ENCODE measurements at regions not wholly inside any gene's neighbourhood (a gene's known extent, or its start where the extent isn't known, plus 50 kb on each side); places are given as distances from the start of the nearest gene placed in this dataset.
"Not testable (repeated sequence)": the region's sequence is repeated elsewhere in the genome, so short reads cannot be mapped to it uniquely, and the experiment has no call there.

DNA sequence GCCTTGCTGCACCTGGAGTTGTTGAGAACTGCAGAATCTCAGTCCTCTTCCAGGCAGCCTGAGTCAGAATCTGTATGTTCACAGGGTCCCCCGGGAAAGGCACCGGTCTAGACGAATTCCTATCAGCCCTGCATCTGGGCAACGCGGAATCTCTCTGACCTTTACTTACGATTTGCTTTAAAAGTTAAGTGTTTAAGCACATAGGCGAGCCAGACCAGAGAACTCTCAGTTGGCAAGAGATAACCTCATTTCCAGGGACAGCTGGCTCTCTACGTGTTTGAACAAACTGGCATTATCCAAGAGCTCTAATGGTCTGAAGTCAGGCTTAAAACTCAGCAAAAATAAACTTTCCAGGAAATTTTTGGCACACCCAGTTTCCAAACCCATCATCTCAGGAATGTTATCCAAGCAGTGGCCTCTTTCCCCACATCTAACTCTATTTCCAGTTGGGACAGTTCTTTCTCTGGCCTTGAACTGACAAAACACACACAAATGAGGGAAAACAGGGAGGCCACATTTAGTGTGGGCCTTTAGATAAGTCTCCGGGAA, 53.4 kb downstream of the HES1 start:
- H3K27me3 ChIP-seq (ENCODE audit: control insufficient read depth, insufficient read depth, low read length), result no peaks in the 10 kb centered on the region
- no peak overlapping the region for H3K27ac ChIP-seq (ENCODE audit: low read depth, low read length)
- no peak overlapping the region for H3K4me3 ChIP-seq (ENCODE audit: low read length)
- no peaks in the 10 kb centered on the region for H3K36me3 ChIP-seq (ENCODE audit: control insufficient read depth, insufficient read depth, low read length)
- no peaks in the 10 kb centered on the region for H3K4me1 ChIP-seq (ENCODE audit: control insufficient read depth, insufficient read depth, low read length)
- H3K9ac ChIP-seq (ENCODE audit: low read length), result no peak overlapping the region

DNA sequence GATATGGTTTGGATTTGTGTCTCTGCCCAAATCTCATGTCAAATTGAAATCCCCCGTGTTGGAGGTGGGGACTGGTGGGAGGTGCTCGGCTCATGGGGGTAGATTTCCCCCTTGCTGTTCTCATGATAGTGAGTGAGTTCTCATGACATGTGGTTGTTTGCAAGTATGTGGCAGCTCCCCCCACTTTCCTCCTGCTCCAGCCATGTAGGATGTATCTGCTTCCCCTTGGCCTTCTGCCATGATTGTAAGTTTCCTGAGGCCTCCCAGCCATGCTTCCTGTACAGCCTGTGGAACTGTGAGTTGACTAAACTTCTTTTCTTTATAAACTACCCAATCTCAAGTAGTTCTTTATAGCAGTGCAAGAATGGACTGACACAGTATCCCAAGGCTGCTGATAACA, 55.9 kb downstream of the HES1 start:
- not testable (repeated sequence) for H3K27ac ChIP-seq (ENCODE audit: low read depth, low read length); H3K27me3 ChIP-seq (ENCODE audit: control insufficient read depth, insufficient read depth, low read length); H3K9ac ChIP-seq (ENCODE audit: low read length); H3K36me3 ChIP-seq (ENCODE audit: control insufficient read depth, insufficient read depth, low read length); H3K4me1 ChIP-seq (ENCODE audit: control insufficient read depth, insufficient read depth, low read length); H3K4me3 ChIP-seq (ENCODE audit: low read length)

DNA sequence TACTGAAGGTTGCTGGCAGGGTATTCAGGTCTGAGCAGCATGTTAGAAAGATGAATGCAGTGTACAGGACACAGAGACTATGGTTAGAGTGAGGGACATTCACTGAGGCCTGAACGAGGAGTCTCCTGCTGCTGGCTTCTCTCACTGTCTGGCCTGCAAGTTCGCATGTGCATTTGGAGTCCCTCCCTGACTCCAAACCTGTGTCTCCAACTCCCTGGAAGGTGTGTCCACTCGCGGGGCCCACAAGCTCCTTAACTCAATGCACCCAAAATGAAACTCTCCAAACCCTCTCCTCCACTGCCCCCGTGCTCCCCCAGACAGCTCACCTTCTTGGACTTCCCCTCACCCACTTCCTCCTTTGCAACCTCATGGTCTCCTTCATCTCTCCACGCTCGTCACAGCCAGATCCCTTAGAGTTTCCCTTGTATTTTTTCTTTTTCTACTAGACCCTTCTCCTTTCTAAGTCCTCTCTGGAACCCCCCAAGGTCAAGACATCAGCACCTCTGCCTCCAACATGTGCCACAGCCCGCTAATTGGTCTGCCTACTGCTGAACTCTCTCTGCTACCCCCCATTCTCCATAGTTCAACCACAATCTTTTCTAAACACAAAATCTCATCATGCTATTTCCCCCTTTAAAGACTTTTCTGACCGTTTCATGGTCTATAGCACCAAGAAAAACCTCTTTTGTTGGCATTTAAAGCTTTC, 58.3 kb downstream of the HES1 start:
- Histone ChIP-seq H3K36me3 (ENCODE audit: control insufficient read depth, insufficient read depth, low read length) (no peaks in the 10 kb centered on the region), H3K9ac (ENCODE audit: low read length) (no peak overlapping the region), H3K27ac (ENCODE audit: low read depth, low read length) (no peak overlapping the region)

DNA sequence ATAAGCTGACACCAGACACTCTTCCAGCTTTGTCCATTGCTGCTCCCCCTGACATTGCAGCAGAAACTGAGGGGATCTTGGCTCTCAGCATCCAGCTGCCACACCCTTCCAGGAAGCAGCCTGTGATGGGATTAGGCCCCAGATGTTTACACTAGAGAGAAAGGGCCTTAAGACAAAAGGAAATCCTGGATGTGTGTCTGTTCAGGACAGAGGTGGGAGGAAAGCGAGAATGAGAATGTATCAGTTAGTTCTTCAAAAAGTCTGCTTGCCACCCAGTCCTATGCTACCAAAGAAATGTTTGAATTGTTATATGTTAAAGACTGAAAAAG, 58.8 kb downstream of the HES1 start:
- Histone ChIP-seq H3K4me1 (ENCODE audit: control insufficient read depth, insufficient read depth, low read length) (no peaks in the 10 kb centered on the region), H3K9ac (ENCODE audit: low read length) (no peak overlapping the region), H3K27me3 (ENCODE audit: control insufficient read depth, insufficient read depth, low read length) (no peaks in the 10 kb centered on the region), H3K27ac (ENCODE audit: low read depth, low read length) (no peak overlapping the region), H3K36me3 (ENCODE audit: control insufficient read depth, insufficient read depth, low read length) (no peaks in the 10 kb centered on the region), H3K4me3 (ENCODE audit: low read length) (no peak overlapping the region)

More for the DNA sequence above, 58.3 kb downstream of the HES1 start:
- Histone ChIP-seq H3K4me3 (ENCODE audit: low read length) (no peak overlapping the region), H3K4me1 (ENCODE audit: control insufficient read depth, insufficient read depth, low read length) (no peaks in the 10 kb centered on the region), H3K27me3 (ENCODE audit: control insufficient read depth, insufficient read depth, low read length) (no peaks in the 10 kb centered on the region)

DNA sequence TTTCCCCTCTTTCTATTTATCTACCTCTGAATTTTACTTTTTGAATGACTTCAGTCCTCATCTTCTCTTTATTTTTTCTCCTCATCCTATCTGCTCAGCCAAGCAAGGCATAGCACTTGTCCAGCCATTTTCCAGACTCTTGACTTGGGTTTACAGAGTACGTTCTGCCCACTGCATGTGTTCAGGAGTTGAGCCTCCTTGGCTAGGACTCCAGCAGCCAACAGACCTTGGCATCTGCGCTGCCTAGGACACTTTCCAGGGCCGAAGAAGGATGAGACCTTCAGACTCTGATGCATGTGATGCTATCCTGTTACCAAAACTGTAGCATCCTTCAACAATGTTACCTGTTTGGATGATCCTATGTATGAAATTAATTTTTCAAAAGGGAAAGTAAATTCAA, 59.7 kb downstream of the HES1 start:
- no peaks in the 10 kb centered on the region for H3K36me3 ChIP-seq (ENCODE audit: control insufficient read depth, insufficient read depth, low read length)
- no peak overlapping the region for H3K9ac ChIP-seq (ENCODE audit: low read length)
- H3K4me3 ChIP-seq (ENCODE audit: low read length), result no peak overlapping the region
- H3K27me3 ChIP-seq (ENCODE audit: control insufficient read depth, insufficient read depth, low read length), result no peaks in the 10 kb centered on the region
- H3K4me1 ChIP-seq (ENCODE audit: control insufficient read depth, insufficient read depth, low read length), result no peaks in the 10 kb centered on the region
- no peak overlapping the region for H3K27ac ChIP-seq (ENCODE audit: low read depth, low read length)

DNA sequence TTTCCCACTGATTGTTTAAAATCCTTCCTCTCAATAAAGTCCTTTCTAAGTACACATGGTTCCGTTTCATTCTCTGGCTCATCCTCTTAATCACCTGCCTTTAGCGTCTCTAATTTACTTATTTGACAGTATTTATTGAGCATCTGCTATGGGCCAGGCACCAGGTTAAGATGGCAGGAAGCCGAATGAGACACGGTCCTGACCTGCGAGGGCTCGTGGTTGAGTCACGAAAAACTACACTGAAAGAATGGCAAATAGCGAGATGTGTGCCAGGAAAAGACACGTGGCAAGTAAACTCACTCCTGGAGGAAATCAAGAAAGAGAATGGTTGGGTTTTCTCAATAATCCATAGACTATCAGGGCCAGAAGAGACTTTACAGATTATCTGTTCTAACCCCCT, 60.9 kb downstream of the HES1 start:
- Histone ChIP-seq H3K36me3 (ENCODE audit: control insufficient read depth, insufficient read depth, low read length) (no peaks in the 10 kb centered on the region), H3K9ac (ENCODE audit: low read length) (no peak overlapping the region), H3K4me3 (ENCODE audit: low read length) (no peak overlapping the region), H3K27me3 (ENCODE audit: control insufficient read depth, insufficient read depth, low read length) (no peaks in the 10 kb centered on the region), H3K4me1 (ENCODE audit: control insufficient read depth, insufficient read depth, low read length) (no peaks in the 10 kb centered on the region), H3K27ac (ENCODE audit: low read depth, low read length) (no peak overlapping the region)

DNA sequence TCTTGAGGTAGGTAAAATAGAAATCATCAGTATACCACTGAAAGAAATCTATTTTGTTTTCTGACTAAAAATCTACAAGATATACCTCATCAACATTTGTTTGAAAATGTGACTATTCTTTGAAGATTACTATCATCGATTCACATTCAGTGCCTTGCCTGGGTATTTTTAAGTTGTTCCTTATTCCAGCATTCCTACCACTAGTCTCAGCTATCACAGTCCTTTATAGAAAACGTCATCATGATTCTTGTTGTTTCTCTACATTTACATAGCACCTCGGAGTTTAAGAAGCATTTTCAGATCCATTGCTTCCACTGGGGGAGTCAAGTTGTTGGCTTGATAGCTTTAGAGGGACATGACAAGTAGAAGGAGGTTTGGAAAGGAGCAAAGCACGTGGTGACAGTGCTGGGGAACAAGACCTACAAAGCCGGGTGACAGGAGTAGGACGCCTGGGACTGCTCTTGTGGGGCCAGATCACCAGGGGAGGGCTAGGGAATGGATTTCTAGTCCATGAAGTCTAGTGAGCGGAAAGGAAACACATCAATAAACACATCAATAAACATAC, 61.5 kb downstream of the HES1 start:
- no peaks in the 10 kb centered on the region for H3K27me3 ChIP-seq (ENCODE audit: control insufficient read depth, insufficient read depth, low read length)
- H3K4me3 ChIP-seq (ENCODE audit: low read length), result no peak overlapping the region
- H3K9ac ChIP-seq (ENCODE audit: low read length), result no peak overlapping the region
- H3K27ac ChIP-seq (ENCODE audit: low read depth, low read length), result no peak overlapping the region
- H3K36me3 ChIP-seq (ENCODE audit: control insufficient read depth, insufficient read depth, low read length), result no peaks in the 10 kb centered on the region
- H3K4me1 ChIP-seq (ENCODE audit: control insufficient read depth, insufficient read depth, low read length), result no peaks in the 10 kb centered on the region

DNA sequence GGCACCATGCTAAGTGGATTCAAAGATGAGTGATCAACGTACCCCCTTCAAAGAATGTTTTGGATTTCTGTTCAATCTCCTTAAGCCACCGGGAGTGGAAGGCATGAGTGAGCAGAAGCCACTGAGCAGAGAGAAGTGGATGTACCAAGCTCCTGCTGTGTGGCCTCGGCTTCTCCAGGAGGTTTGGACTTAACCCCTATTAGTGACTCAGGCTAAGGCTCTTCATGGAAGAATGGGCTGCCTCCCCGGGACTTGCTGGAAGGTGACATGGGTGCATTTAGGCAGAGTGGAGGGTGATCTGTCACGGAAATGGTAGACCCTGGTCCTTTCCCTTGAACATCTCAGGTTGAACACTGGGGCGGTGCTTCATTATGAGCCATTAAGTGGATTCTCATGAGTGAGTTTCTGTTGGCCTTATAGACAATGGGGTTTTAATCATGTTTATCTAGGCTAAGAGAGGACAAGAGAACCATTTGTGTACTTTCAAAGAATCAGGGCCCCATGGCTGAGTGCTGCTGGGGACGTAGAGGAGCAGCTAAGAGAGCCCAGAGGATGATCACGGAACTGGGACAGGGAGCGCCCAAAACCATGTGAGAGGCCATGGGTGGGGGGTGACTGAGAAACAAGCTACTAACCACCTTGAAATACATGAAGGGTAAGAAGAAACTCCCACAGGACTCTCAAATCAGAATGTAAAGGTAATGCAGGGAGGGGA, 62.2 kb downstream of the HES1 start:
- Histone ChIP-seq H3K4me1 (ENCODE audit: control insufficient read depth, insufficient read depth, low read length) (no peaks in the 10 kb centered on the region), H3K27ac (ENCODE audit: low read depth, low read length) (no peak overlapping the region), H3K9ac (ENCODE audit: low read length) (no peak overlapping the region), H3K36me3 (ENCODE audit: control insufficient read depth, insufficient read depth, low read length) (no peaks in the 10 kb centered on the region), H3K27me3 (ENCODE audit: control insufficient read depth, insufficient read depth, low read length) (no peaks in the 10 kb centered on the region), H3K4me3 (ENCODE audit: low read length) (no peak overlapping the region)

DNA sequence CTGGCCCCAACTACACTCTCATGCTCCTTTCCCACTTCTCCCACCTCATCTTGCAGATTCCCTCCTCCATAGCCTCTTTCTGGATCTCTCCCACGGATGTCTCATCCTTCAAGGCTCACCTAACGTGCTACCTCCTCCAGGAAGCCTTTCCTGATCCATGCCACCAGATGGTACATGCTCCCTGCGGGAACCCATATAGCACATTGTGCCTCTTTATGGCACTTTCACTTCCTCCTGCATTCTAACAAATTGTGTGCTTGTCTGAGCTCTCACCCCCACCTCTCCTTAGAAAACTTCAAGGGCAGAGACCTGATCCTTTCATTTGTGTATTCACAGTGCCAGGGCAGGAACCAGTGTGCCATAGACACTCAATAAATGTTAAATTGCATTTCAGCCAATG, 63.0 kb downstream of the HES1 start:
- Histone ChIP-seq H3K27me3 (ENCODE audit: control insufficient read depth, insufficient read depth, low read length) (peaks cover 3% of the 10 kb centered on the region), H3K36me3 (ENCODE audit: control insufficient read depth, insufficient read depth, low read length) (no peaks in the 10 kb centered on the region), H3K9ac (ENCODE audit: low read length) (no peak overlapping the region), H3K4me3 (ENCODE audit: low read length) (no peak overlapping the region), H3K27ac (ENCODE audit: low read depth, low read length) (no peak overlapping the region), H3K4me1 (ENCODE audit: control insufficient read depth, insufficient read depth, low read length) (no peaks in the 10 kb centered on the region)

DNA sequence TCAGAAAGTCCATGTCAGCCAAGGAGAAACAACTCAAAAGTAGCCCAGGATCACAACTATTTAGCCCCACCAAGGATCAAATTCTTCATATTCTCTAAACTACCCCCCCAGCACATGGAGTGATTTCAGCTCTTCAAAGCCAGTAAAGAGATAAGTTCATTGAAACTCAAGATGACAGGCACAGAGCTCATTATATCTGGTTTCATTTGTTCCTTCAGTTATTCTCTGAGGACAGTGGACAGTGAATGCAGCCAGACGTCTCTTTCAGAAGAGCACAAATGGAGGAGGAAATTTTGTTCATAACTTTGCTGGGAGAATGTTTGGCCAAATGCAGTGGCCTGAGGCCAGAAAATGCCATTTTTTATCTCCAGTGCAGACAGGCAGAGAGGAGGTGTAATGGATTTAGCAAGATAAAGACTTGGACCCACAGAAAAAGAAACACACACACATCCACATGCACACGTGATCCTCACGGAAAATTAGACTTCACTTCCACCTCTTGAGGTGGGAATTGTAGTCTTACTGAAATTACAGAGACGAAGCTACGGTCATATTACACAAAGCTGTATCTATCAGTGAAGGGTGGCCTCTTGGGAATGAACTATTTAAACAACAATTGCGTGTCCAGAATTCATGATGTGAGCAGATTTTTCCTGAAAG, 64.6 kb downstream of the HES1 start:
- no peak overlapping the region for H3K9ac ChIP-seq (ENCODE audit: low read length)
- no peak overlapping the region for H3K27ac ChIP-seq (ENCODE audit: low read depth, low read length)
- no peaks in the 10 kb centered on the region for H3K36me3 ChIP-seq (ENCODE audit: control insufficient read depth, insufficient read depth, low read length)
- H3K27me3 ChIP-seq (ENCODE audit: control insufficient read depth, insufficient read depth, low read length), result peaks cover 3% of the 10 kb centered on the region
- no peak overlapping the region for H3K4me3 ChIP-seq (ENCODE audit: low read length)
- H3K4me1 ChIP-seq (ENCODE audit: control insufficient read depth, insufficient read depth, low read length), result no peaks in the 10 kb centered on the region

DNA sequence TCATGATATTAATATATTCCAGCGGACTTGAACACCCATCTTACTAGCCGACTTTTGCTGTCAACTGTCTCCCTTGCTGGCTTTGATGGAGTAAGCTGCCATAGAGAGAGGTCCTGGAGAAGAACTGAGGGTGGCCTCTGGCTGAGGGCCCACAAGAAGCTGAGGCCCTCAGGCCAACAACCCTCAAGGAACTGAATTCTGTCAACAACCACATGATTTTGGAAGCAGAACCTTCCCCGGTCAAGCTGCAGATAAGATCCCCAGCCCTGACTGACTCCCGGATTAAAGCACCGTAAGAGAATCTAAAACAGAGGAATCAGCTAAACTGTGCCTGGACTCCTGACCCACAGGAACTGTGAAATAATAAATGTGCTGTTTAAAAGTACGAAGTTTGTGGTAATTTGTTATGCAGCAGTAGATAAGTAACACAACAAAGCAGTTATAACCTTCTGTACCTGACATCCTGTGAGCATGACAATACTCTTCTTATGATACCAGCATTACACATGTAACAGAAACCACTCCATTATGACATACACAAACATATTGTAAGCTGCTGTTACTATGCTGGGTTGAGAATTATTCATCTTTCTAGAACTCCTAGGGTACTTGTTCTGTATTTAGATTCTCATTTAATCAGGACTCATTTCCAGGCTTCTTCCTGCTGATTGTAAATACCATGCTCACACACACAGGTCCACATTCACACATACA, 66.2 kb downstream of the HES1 start:
- no peak overlapping the region for H3K9ac ChIP-seq (ENCODE audit: low read length)
- H3K27me3 ChIP-seq (ENCODE audit: control insufficient read depth, insufficient read depth, low read length), result peaks cover 3% of the 10 kb centered on the region
- H3K36me3 ChIP-seq (ENCODE audit: control insufficient read depth, insufficient read depth, low read length), result no peaks in the 10 kb centered on the region
- no peak overlapping the region for H3K4me3 ChIP-seq (ENCODE audit: low read length)
- H3K27ac ChIP-seq (ENCODE audit: low read depth, low read length), result no peak overlapping the region
- H3K4me1 ChIP-seq (ENCODE audit: control insufficient read depth, insufficient read depth, low read length), result no peaks in the 10 kb centered on the region

DNA sequence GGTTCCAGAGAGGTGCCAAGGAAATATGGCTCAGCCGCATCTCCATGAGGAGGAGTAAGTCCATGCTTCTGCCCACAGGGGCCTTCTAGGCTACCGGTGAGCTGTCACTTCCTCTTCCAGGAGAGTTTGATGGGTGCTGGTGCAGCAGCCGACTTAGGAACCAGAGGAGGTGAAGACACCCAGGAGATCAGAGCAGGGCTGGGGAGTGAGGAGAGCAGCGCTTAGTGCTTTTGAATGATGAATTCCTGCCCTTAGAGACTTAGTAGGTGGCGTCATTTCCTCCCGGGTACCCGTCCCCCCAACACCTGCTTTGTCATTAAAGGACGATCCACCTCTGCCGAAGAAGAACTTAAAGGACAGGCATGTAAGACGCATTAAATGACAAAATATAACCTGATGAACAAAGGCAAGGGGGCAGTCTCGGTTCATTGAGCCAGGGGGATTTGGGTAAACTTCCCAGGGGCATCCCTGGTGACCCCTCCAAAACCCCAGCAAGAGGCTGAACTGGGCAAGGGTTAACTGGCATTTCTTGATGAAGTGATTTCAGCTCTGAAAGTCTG, 67.6 kb downstream of the HES1 start:
- H3K9ac ChIP-seq (ENCODE audit: low read length), result no peak overlapping the region
- H3K27me3 ChIP-seq (ENCODE audit: control insufficient read depth, insufficient read depth, low read length), result peaks cover 3% of the 10 kb centered on the region
- H3K27ac ChIP-seq (ENCODE audit: low read depth, low read length), result no peak overlapping the region
- H3K4me1 ChIP-seq (ENCODE audit: control insufficient read depth, insufficient read depth, low read length), result no peaks in the 10 kb centered on the region
- no peaks in the 10 kb centered on the region for H3K36me3 ChIP-seq (ENCODE audit: control insufficient read depth, insufficient read depth, low read length)
- H3K4me3 ChIP-seq (ENCODE audit: low read length), result no peak overlapping the region

All from rectal smooth muscle tissue (tissue), 1 donor.